DOHH2 (cell line): ENCODE measurements at regions not wholly inside any gene's neighbourhood (a gene's known extent, or its start where the extent isn't known, plus 50 kb on each side); places are given as distances from the start of the nearest gene placed in this dataset.

Source experiments
- H3F3A ChIP-seq: fragments of 200-600 bp; sonication (generic), shearing (Covaris generic); 2 replicates; pipeline ENCODE4 v1.6.0; 2016; ENCODE audit warnings: antibody characterized with exemption, mild to moderate bottlenecking; ENCODE audit not compliant: control insufficient read depth, insufficient read depth
- H3K27ac ChIP-seq: fragments of 200-600 bp; sonication (generic); 2 replicates; pipeline ENCODE4 v1.5.1; 2014; ENCODE audit warnings: low read depth, mild to moderate bottlenecking, low read length, moderate library complexity
- H3K27me3 ChIP-seq: fragments of 200-600 bp; sonication (generic); 2 replicates; pipeline ENCODE4 v1.6.1; 2014; ENCODE audit warnings: mild to moderate bottlenecking, low read length, mixed read lengths; ENCODE audit not compliant: control insufficient read depth
- H3K36me3 ChIP-seq: fragments of 200-600 bp; sonication (generic); 2 replicates; pipeline ENCODE4 v1.6.1; 2014; ENCODE audit warnings: mild to moderate bottlenecking, low read length, moderate library complexity, mixed read lengths; ENCODE audit not compliant: control insufficient read depth
- H3K4me1 ChIP-seq: fragments of 200-600 bp; sonication (generic); 2 replicates; pipeline ENCODE4 v1.6.1; 2014; ENCODE audit warnings: mild to moderate bottlenecking, low read length, mixed read lengths; ENCODE audit not compliant: control insufficient read depth
- H3K4me2 ChIP-seq: fragments of 200-600 bp; sonication (generic); 2 replicates; pipeline ENCODE4 v1.6.0; 2014; ENCODE audit warnings: mild to moderate bottlenecking, low read length, moderate library complexity
- H3K4me3 ChIP-seq: fragments of 200-600 bp; sonication (generic); 2 replicates; pipeline ENCODE4 v1.5.1; 2014; ENCODE audit warnings: mild to moderate bottlenecking, low read length, mixed read lengths
- H3K79me2 ChIP-seq: fragments of 200-600 bp; sonication (generic); 2 replicates; pipeline ENCODE4 v1.6.1; 2014; ENCODE audit warnings: mild to moderate bottlenecking, low read length, mixed read lengths; ENCODE audit not compliant: control insufficient read depth
- H3K9me2 ChIP-seq: fragments of 200-600 bp; sonication (generic); replicated peaks from 2 replicates; pipeline ENCODE4 v1.6.1; 2014; ENCODE audit warnings: mild to moderate bottlenecking, low read length, mixed read lengths; ENCODE audit not compliant: control insufficient read depth
- H3K9me3 ChIP-seq: fragments of 200-600 bp; sonication (generic); 2 replicates; pipeline ENCODE4 v1.6.1; 2014; ENCODE audit warnings: antibody characterized with exemption, low read length, mixed read lengths; ENCODE audit not compliant: control insufficient read depth, insufficient read depth
- H4K20me1 ChIP-seq: fragments of 200-600 bp; sonication (generic); 2 replicates; pipeline ENCODE4 v1.6.0; 2014; ENCODE audit warnings: low read depth, mild to moderate bottlenecking, antibody characterized with exemption, low read length, moderate library complexity; ENCODE audit not compliant: control insufficient read depth, insufficient read depth
- EZH2phosphoT487 ChIP-seq: fragments of 200-600 bp; sonication (generic); IDR thresholded peaks from 2 replicates; pipeline ENCODE4 v1.6.1; 2017; ENCODE audit warnings: borderline replicate concordance, mild to moderate bottlenecking, antibody characterized with exemption, low read length, moderate library complexity, mixed read lengths
- TF ChIP-seq, protein P1 (sequence below): fragments of 200-600 bp; sonication (generic); IDR thresholded peaks from one replicate; pipeline ENCODE4 v1.5.1; 2014; ENCODE audit warnings: antibody characterized with exemption, mild to moderate bottlenecking, low read depth, low read length; ENCODE audit not compliant: poor library complexity, severe bottlenecking

DNA sequence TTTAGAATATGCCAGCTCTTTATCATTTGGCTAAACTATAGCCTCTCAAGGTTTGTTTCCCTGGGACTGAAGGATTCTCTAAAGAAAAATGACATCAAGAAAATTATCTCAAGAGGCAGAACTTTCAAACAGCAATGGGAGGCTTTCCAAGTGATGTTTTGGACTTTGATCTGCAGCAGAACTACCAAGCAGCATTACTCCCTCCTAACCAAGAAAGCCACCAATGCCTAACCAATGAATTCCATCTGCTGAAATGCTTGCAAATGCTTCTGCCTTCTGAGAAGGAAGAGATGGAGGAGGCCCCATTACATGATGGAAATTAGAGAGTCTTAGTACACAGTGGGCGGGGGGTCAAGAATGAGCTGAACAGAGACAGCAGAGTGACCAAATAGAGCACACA is 95.1 kb upstream of the SLC35G4 start:
- no peak overlapping the region for H3K27ac ChIP-seq
- TF ChIP-seq, protein P1, sequence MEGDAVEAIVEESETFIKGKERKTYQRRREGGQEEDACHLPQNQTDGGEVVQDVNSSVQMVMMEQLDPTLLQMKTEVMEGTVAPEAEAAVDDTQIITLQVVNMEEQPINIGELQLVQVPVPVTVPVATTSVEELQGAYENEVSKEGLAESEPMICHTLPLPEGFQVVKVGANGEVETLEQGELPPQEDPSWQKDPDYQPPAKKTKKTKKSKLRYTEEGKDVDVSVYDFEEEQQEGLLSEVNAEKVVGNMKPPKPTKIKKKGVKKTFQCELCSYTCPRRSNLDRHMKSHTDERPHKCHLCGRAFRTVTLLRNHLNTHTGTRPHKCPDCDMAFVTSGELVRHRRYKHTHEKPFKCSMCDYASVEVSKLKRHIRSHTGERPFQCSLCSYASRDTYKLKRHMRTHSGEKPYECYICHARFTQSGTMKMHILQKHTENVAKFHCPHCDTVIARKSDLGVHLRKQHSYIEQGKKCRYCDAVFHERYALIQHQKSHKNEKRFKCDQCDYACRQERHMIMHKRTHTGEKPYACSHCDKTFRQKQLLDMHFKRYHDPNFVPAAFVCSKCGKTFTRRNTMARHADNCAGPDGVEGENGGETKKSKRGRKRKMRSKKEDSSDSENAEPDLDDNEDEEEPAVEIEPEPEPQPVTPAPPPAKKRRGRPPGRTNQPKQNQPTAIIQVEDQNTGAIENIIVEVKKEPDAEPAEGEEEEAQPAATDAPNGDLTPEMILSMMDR, result no peak
- TF ChIP-seq EZH2phosphoT487, result no peak
- H3K4me2 ChIP-seq, result no peak overlapping the region
- H3F3A ChIP-seq, result no peaks in the 10 kb centered on the region
- H3K4me3 ChIP-seq, result no peak overlapping the region
- no peaks in the 10 kb centered on the region for H4K20me1 ChIP-seq
- H3K79me2 ChIP-seq, result no peaks in the 10 kb centered on the region
- no peaks in the 10 kb centered on the region for H3K36me3 ChIP-seq
- peaks cover 8% of the 10 kb centered on the region; the same call in 1 of the 2 replicates for H3K4me1 ChIP-seq
- H3K9me3 ChIP-seq, result no peaks in the 10 kb centered on the region
- no peaks in the 10 kb centered on the region for H3K27me3 ChIP-seq
- H3K9me2 ChIP-seq, result no peaks in the 10 kb centered on the region

DNA sequence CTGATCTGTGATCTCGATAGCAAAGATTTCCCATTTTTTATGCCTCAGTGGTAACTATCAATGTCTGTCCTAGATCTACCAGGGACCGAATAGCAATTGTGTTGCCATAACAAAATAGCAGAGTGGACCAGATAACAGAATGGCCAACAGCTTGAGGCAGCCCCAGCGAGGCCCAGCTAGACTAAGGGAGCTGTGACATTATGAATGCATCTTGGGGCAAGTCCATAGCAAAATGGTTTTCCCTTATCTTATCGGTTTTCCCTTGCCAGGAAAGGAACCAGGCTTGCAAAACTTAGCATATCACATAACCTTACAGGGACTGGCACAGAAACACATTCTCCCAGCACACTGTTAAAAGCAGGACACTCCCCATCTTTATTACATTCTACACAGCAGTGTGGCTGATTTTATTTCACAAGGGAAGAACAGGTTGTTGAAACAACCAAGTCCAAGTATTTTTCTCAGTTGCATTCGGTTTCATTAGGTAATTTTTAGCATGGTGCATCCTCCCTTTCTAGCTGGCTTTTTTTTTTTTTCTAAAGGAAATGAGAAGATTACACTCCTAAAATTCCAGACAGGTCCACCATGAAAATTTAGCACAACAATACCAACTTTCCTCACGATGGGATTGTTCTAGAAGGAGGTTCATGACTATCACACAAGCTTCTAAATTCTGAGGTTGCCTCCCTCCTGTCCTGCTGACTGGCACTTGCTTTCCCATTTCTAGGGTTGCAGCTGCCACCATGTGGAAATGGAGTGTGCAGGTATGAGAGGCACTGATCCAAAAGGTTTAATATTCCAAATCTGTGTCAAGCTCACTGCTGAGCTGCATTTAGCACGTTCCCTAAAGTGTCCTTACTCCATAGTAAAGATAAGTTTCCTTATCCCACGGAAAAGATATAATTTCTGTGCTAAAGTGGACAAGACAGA is 97.0 kb upstream of the SLC35G4 start:
- H3F3A ChIP-seq, result no peaks in the 10 kb centered on the region
- no peak overlapping the region for H3K4me2 ChIP-seq
- no peaks in the 10 kb centered on the region for H3K9me2 ChIP-seq
- no peaks in the 10 kb centered on the region for H3K36me3 ChIP-seq
- H3K4me3 ChIP-seq, result no peak overlapping the region
- no peak overlapping the region for H3K27ac ChIP-seq
- no peaks in the 10 kb centered on the region for H4K20me1 ChIP-seq
- no peaks in the 10 kb centered on the region for H3K27me3 ChIP-seq
- peaks cover 8% of the 10 kb centered on the region; the same call in 1 of the 2 replicates for H3K4me1 ChIP-seq
- H3K79me2 ChIP-seq, result no peaks in the 10 kb centered on the region
- H3K9me3 ChIP-seq, result no peaks in the 10 kb centered on the region
- TF ChIP-seq EZH2phosphoT487, result no peak
- TF ChIP-seq, protein P1, result no peak

DNA sequence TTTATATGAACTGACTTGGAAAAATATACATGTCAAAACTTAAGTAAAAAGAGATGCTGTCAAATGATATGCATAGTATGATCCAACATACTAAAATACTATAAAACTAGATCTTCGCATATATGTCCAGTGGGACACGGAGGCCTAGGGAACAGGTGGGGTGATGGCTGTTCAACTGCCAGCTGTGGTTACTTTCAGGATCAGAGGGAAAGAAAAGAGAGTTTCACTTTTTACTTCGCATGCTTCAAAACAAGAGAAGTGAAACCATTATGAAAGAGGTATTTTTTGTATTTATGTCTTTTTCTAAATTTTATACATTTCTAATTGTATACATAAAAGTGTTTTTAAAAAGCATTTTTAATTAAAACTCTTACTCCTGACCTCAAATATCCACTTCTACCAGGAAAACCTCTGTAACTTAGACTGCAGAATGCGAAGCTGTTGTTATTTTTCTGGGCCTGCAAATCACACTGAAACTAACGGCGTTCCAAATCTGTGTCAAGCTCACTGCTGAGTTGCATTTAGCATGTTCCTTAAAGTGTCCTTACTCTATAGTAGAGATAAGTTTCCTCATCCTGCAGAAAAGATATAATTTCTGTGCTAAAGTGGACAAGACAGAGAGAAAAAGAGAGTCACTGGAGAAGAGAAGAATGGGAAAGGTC is 97.8 kb upstream of the SLC35G4 start:
- H3K9me3 ChIP-seq, result no peaks in the 10 kb centered on the region
- no peaks in the 10 kb centered on the region for H4K20me1 ChIP-seq
- H3K4me1 ChIP-seq, result peaks cover 8% of the 10 kb centered on the region; the same call in 1 of the 2 replicates
- H3K27me3 ChIP-seq, result no peaks in the 10 kb centered on the region
- no peak overlapping the region for H3K4me2 ChIP-seq
- TF ChIP-seq, protein P1, result no peak
- no peak for TF ChIP-seq EZH2phosphoT487
- no peaks in the 10 kb centered on the region for H3K36me3 ChIP-seq
- no peaks in the 10 kb centered on the region for H3F3A ChIP-seq
- H3K9me2 ChIP-seq, result no peaks in the 10 kb centered on the region
- H3K79me2 ChIP-seq, result no peaks in the 10 kb centered on the region
- no peak overlapping the region for H3K4me3 ChIP-seq
- H3K27ac ChIP-seq, result no peak overlapping the region
